AG09319 (cell line): ENCODE measurements at regions not wholly inside any gene's neighbourhood (a gene's known extent, or its start where the extent isn't known, plus 50 kb on each side); places are given as distances from the start of the nearest gene placed in this dataset.

ENCODE experiments used
- DNase-seq: peaks from one replicate; pipeline ENCODE4 v3.0.0-alpha.2; 2010; ENCODE audit warnings: low read depth; ENCODE audit errors: extremely low read depth
- CTCF ChIP-seq: IDR thresholded peaks from 2 replicates; pipeline ENCODE4 v1.5.1; 2011; ENCODE audit warnings: low read depth, mild to moderate bottlenecking, inconsistent platforms, low read length, moderate library complexity

- no peak for TF ChIP-seq CTCF
- no peak for DNase-seq
Observed at GRCh38 chr15:69686626-69687025, 234.0 kb downstream of the RPLP1 start.

DNA sequence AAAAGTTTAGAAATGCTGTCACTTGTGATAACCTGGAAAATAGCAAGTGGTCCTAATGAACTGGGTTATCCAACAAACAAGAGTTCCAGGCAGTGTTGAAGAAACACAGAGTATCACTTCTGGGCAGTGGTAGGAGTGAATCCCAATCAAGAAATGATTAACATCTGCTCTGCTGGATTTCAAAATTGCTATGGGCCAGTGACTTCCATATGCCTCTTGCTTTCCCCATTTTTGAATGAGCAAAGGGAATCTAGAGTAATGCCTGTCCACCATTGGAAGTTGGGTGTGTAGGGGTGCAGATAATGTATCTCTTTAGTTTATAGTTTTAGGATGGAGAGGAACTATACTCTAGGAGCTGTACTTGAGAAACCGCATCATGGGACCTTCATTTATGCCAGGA lies 236.5 kb downstream of the RPLP1 start:
- no peak for TF ChIP-seq CTCF
- DNase-seq = no peak

- TF ChIP-seq CTCF = no peak
- DNase-seq = no peak
Observed at GRCh38 chr15:69691307-69692015, 238.8 kb downstream of the RPLP1 start.

DNA sequence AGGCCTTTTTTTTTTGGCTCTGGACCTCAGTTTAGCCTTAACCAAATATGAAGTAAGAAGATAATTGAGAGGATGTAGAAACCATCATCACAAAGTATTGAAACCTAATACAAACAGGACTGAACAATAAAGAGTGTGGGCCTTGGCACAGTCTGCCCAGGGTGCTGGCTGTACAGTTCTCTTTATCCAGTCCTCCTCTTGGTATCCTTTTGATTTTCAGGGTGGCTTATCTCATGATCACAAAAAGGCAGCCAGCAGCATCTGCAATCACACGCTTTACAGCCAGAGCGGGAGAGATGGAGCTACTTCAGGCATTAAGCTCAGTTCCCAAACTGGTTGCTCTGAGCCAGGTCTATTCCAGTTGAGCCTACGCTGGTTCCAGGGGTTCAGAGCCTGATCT lies 239.7 kb downstream of the RPLP1 start:
- no peak for DNase-seq
- no peak for TF ChIP-seq CTCF

- TF ChIP-seq CTCF = no peak
- DNase-seq = no peak
Observed at GRCh38 chr15:69693059-69693458, 240.4 kb downstream of the RPLP1 start.

- DNase-seq = no peak
- TF ChIP-seq CTCF = no peak
Observed at GRCh38 chr15:69696946-69697345, 244.3 kb downstream of the RPLP1 start.

- DNase-seq = no peak
- no peak for TF ChIP-seq CTCF
Observed at GRCh38 chr15:69697916-69698315, 245.3 kb downstream of the RPLP1 start.
